Left lung (tissue), 4 donors: ENCODE measurements at regions not wholly inside any gene's neighbourhood (a gene's known extent, or its start where the extent isn't known, plus 50 kb on each side); places are given as distances from the start of the nearest gene placed in this dataset.

Source experiments
- ATAC-seq: fragments of 200-7000 bp; cut with Tn5 transposase; one replicate; pipeline ENCODE4 v1.9.1; 2020; ENCODE audit warnings: moderate library complexity
- DNase-seq, 4 donors: peaks; one replicate each; pipeline ENCODE4 v3.0.0-alpha.2; 2013 to 2020
- H3K27ac ChIP-seq, 2 donors: fragments of 200-600 bp; sonication (generic) in 1 of 2; one replicate each; pipeline versions ENCODE4 v1.5.0 to v1.8.0; 2020 to 2021
- H3K27me3 ChIP-seq, 2 donors: fragments of 200-600 bp; sonication (generic) in 1 of 2; one replicate each; pipeline versions ENCODE4 v1.5.0 to v1.8.0; 2020 to 2021
- H3K36me3 ChIP-seq, 2 donors: fragments of 200-600 bp; sonication (generic) in 1 of 2; one replicate each; pipeline versions ENCODE4 v1.5.0 to v1.8.0; 2020 to 2021
- H3K4me1 ChIP-seq, 2 donors: fragments of 200-600 bp; one replicate each; pipeline ENCODE4 v1.8.0; 2021
- H3K4me3 ChIP-seq, 2 donors: fragments of 200-600 bp; sonication (generic) in 1 of 2; one replicate each; pipeline versions ENCODE4 v1.5.0 to v1.8.0; 2020 to 2021; ENCODE audit warnings: mild to moderate bottlenecking in 1 of 2
- H3K9me3 ChIP-seq, 2 donors: fragments of 200-600 bp; sonication (generic) in 1 of 2; one replicate each; pipeline versions ENCODE4 v1.5.0 to v1.8.0; 2020 to 2021
- CTCF ChIP-seq, 2 donors: fragments of 200-600 bp; sonication (generic) in 1 of 2; IDR thresholded peaks; one replicate each; pipeline versions ENCODE4 v1.5.0 to v1.8.0; 2021; ENCODE audit warnings: antibody characterized with exemption in 2 of 2
- intact Hi-C, 2 donors: fragments of 100-400 bp; cut with DNase I; formaldehyde crosslinking; loops; one replicate each; pipeline versions ENCODE4 v1.11.2 to v1.14.2; 2022
- donor health status: DM: no; HTN: yes; CAD: no.
- donor health status: DM: no; HTN: no; CAD: no.

GRCh38 chr7:32219416-32219815, 149.2 kb upstream of the PDE1C start:
- Histone ChIP-seq H3K27me3 (peaks cover 0 to 9% of the 10 kb centered on the region in 2 donors), H3K9me3 (no peaks in the 10 kb centered on the region), H3K27ac (no peak overlapping the region), H3K36me3 (no peaks in the 10 kb centered on the region), H3K4me3 (no peak overlapping the region), H3K4me1 (no peaks in the 10 kb centered on the region)
- DNase-seq, result no peak
- TF ChIP-seq CTCF (IDR thresholded peaks at IDR 0.05), result no peak
- intact Hi-C loops, result loop anchor here in 1 of 2 donors (10.0 kb wide), 1 partner anchor 265 kb away; no protein-coding TSS in a partner anchor
- ATAC-seq, result no peak

GRCh38 chr7:32218741-32219288, 148.6 kb upstream of the PDE1C start:
- intact Hi-C loops, result loop anchor here in 1 of 2 donors (10.0 kb wide), 1 partner anchor 266 kb away; no protein-coding TSS in a partner anchor
- ATAC-seq (no peak), DNase-seq (no peak)
- Histone ChIP-seq H3K36me3 (no peaks in the 10 kb centered on the region), H3K4me1 (no peaks in the 10 kb centered on the region), H3K4me3 (no peak overlapping the region), H3K27me3 (peaks cover 0 to 9% of the 10 kb centered on the region in 2 donors), H3K9me3 (no peaks in the 10 kb centered on the region), H3K27ac (no peak overlapping the region)
- TF ChIP-seq CTCF (IDR thresholded peaks at IDR 0.05), result no peak

GRCh38 chr7:32218154-32218467, 147.9 kb upstream of the PDE1C start:
- H3K27me3 ChIP-seq, result peaks cover 0 to 9% of the 10 kb centered on the region in 2 donors
- intact Hi-C loops, result loop anchor here in 1 of 2 donors (10.0 kb wide), 1 partner anchor 267 kb away; no protein-coding TSS in a partner anchor
- no peak for TF ChIP-seq CTCF (IDR thresholded peaks at IDR 0.05)
- no peak overlapping the region for H3K4me3 ChIP-seq
- no peak for DNase-seq
- no peak overlapping the region for H3K27ac ChIP-seq
- H3K36me3 ChIP-seq, result no peaks in the 10 kb centered on the region
- ATAC-seq, result no peak
- H3K9me3 ChIP-seq, result no peaks in the 10 kb centered on the region
- no peaks in the 10 kb centered on the region for H3K4me1 ChIP-seq

GRCh38 chr7:32217341-32218153, 147.3 kb upstream of the PDE1C start:
- Histone ChIP-seq H3K9me3 (no peaks in the 10 kb centered on the region), H3K27ac (no peak overlapping the region), H3K4me3 (no peak overlapping the region), H3K4me1 (no peaks in the 10 kb centered on the region), H3K27me3 (peaks cover 0 to 9% of the 10 kb centered on the region in 2 donors), H3K36me3 (no peaks in the 10 kb centered on the region)
- DNase-seq, result no peak
- no peak for ATAC-seq
- no peak for TF ChIP-seq CTCF (IDR thresholded peaks at IDR 0.05)
- intact Hi-C loops, result loop anchor here in 1 of 2 donors (10.0 kb wide), 1 partner anchor 267 kb away; no protein-coding TSS in a partner anchor

GRCh38 chr7:32216759-32217158, 146.6 kb upstream of the PDE1C start:
- Histone ChIP-seq H3K9me3 (no peaks in the 10 kb centered on the region), H3K4me3 (no peak overlapping the region), H3K36me3 (no peaks in the 10 kb centered on the region), H3K27ac (no peak overlapping the region), H3K27me3 (peaks cover 0 to 9% of the 10 kb centered on the region in 2 donors), H3K4me1 (no peaks in the 10 kb centered on the region)
- no peak for DNase-seq
- no peak for TF ChIP-seq CTCF (IDR thresholded peaks at IDR 0.05)
- intact Hi-C loops, result loop anchor here in 1 of 2 donors (10.0 kb wide), 1 partner anchor 268 kb away; no protein-coding TSS in a partner anchor
- no peak for ATAC-seq
